Left lung (tissue), 4 donors: ENCODE measurements at regions not wholly inside any gene's neighbourhood (a gene's known extent, or its start where the extent isn't known, plus 50 kb on each side); places are given as distances from the start of the nearest gene placed in this dataset.
A peak's percentile ranks its signal among the peaks of the same experiment; 100 is the strongest.
"Not testable (repeated sequence)": the region's sequence is repeated elsewhere in the genome, so short reads cannot be mapped to it uniquely, and the experiment has no call there.

Source experiments
- ATAC-seq: fragments of 200-7000 bp; cut with Tn5 transposase; one replicate; pipeline ENCODE4 v1.9.1; 2020; ENCODE audit warnings: moderate library complexity
- DNase-seq, 4 donors: peaks; one replicate each; pipeline ENCODE4 v3.0.0-alpha.2; 2013 to 2020
- H3K27ac ChIP-seq, 2 donors: fragments of 200-600 bp; sonication (generic) in 1 of 2; one replicate each; pipeline versions ENCODE4 v1.5.0 to v1.8.0; 2020 to 2021
- H3K27me3 ChIP-seq, 2 donors: fragments of 200-600 bp; sonication (generic) in 1 of 2; one replicate each; pipeline versions ENCODE4 v1.5.0 to v1.8.0; 2020 to 2021
- H3K36me3 ChIP-seq, 2 donors: fragments of 200-600 bp; sonication (generic) in 1 of 2; one replicate each; pipeline versions ENCODE4 v1.5.0 to v1.8.0; 2020 to 2021
- H3K4me1 ChIP-seq, 2 donors: fragments of 200-600 bp; one replicate each; pipeline ENCODE4 v1.8.0; 2021
- H3K4me3 ChIP-seq, 2 donors: fragments of 200-600 bp; sonication (generic) in 1 of 2; one replicate each; pipeline versions ENCODE4 v1.5.0 to v1.8.0; 2020 to 2021; ENCODE audit warnings: mild to moderate bottlenecking in 1 of 2
- H3K9me3 ChIP-seq, 2 donors: fragments of 200-600 bp; sonication (generic) in 1 of 2; one replicate each; pipeline versions ENCODE4 v1.5.0 to v1.8.0; 2020 to 2021
- intact Hi-C, 2 donors: fragments of 100-400 bp; cut with DNase I; formaldehyde crosslinking; loops; one replicate each; pipeline versions ENCODE4 v1.11.2 to v1.14.2; 2022
- TF ChIP-seq, protein P1 (sequence below), 2 donors: fragments of 200-600 bp; sonication (generic) in 1 of 2; IDR thresholded peaks; one replicate each; pipeline versions ENCODE4 v1.5.0 to v1.8.0; 2021; ENCODE audit warnings: antibody characterized with exemption in 2 of 2
- donor health status: DM: no; HTN: yes; CAD: no.
- donor health status: DM: no; HTN: no; CAD: no.

DNA sequence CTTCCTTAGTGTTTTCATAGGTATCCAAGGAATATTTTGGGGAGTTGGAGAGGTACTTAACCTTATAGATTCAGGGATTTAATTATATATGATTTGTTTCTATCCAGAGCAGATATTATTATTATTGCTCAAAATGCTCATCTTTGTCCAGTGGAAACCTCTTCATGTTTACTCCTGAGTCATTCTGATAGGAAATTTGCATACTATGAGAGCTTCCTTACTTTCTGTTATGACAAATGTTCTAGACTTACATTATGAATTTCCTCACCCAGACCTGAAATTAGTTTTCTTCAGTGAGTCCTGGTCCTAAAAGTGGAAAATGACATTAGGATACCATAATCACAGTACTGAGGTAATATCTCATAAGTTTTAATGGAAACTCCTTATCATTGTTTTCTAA lies 57.5 kb upstream of the PLPPR5 start:
- Histone ChIP-seq H3K27ac (no peak overlapping the region), H3K4me3 (no peak overlapping the region), H3K9me3 (no peaks in the 10 kb centered on the region), H3K4me1 (no peaks in the 10 kb centered on the region), H3K36me3 (no peaks in the 10 kb centered on the region), H3K27me3 (no peaks in the 10 kb centered on the region)
- DNase-seq = no peak
- intact Hi-C loops = no loop called here
- no peak for ATAC-seq
- TF ChIP-seq, protein P1, sequence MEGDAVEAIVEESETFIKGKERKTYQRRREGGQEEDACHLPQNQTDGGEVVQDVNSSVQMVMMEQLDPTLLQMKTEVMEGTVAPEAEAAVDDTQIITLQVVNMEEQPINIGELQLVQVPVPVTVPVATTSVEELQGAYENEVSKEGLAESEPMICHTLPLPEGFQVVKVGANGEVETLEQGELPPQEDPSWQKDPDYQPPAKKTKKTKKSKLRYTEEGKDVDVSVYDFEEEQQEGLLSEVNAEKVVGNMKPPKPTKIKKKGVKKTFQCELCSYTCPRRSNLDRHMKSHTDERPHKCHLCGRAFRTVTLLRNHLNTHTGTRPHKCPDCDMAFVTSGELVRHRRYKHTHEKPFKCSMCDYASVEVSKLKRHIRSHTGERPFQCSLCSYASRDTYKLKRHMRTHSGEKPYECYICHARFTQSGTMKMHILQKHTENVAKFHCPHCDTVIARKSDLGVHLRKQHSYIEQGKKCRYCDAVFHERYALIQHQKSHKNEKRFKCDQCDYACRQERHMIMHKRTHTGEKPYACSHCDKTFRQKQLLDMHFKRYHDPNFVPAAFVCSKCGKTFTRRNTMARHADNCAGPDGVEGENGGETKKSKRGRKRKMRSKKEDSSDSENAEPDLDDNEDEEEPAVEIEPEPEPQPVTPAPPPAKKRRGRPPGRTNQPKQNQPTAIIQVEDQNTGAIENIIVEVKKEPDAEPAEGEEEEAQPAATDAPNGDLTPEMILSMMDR (IDR thresholded peaks at IDR 0.05) = no peak

DNA sequence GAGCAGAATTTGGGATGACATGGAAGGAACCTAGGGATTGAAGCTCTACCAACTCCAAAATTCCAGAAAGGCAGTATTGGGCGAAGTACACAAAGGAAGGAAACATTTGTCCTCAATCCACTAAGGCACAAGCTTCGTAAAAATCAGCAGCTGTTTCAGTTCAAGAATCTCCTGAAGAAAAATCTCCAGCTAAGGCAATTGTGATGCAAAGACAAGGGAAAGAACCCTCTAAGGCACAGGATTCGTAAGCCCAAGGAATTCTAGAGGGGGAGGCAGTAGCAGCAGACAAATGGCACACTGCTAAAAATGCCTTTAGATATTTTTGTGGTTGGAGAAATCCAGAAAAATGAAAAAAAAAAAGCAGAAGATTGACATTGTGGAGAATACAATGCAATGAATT lies 64.5 kb upstream of the PLPPR5 start:
- intact Hi-C loops = no loop called here
- Histone ChIP-seq H3K27me3 (no peaks in the 10 kb centered on the region), H3K36me3 (no peaks in the 10 kb centered on the region)

DNA sequence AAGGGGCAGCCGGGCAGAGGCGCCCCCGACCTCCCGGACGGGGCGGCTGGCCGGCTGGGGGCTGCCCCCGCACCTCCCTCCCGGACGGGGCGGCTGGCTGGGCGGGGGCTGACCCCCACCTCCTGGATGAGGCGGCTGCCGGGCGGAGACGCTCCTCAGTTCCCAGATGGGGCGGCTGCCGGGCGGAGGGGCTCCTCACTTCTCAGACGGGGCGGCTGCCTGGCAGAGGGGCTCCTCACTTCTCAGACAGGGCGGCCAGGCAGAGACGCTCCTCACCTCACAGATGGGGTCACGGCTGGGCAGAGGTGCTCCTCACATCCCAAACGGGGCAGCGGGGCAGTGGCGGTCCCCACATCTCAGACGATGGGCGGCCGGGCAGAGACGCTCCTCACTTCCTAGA lies 73.9 kb upstream of the PLPPR5 start:
- H3K4me3 ChIP-seq, ATAC-seq, H3K27ac ChIP-seq, H3K4me1 ChIP-seq, H3K9me3 ChIP-seq, H3K36me3 ChIP-seq, H3K27me3 ChIP-seq, intact Hi-C loops: not testable (repeated sequence)
- peak in 1 of 4 donors; percentile 51 for DNase-seq

More for the DNA sequence above, 64.5 kb upstream of the PLPPR5 start:
- ATAC-seq (no peak), DNase-seq (no peak)
- Histone ChIP-seq H3K4me1 (no peaks in the 10 kb centered on the region), H3K9me3 (no peaks in the 10 kb centered on the region), H3K4me3 (no peak overlapping the region), H3K27ac (no peak overlapping the region)
- TF ChIP-seq, protein P1 (IDR thresholded peaks at IDR 0.05) = no peak

DNA sequence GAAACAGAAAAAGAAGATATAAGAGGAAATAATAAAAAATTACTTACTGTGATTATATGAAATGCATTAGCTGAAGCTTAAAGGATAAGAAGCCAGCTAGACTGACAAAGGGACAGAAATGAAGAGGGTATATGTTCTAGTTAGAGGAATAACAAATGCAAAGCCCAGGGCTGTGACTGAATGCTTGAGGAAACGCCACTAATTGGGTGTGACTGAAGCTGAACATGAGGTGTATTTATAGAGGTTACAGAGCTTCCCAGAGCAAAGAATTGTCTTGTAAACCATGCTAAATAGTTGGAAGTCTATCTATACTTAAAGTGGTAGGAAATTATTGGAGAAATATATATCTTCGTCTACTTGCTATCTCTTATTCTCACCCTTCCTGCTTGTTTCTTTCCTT lies 77.7 kb upstream of the PLPPR5 start:
- no peaks in the 10 kb centered on the region for H3K27me3 ChIP-seq
- H3K4me3 ChIP-seq = no peak overlapping the region
- no peak for ATAC-seq
- DNase-seq = peak in 2 of 4 donors; percentile 41 to 63
- TF ChIP-seq, protein P1 (IDR thresholded peaks at IDR 0.05) = no peak
- intact Hi-C loops = no loop called here
- H3K27ac ChIP-seq = no peak overlapping the region
- no peaks in the 10 kb centered on the region for H3K4me1 ChIP-seq
- H3K36me3 ChIP-seq = no peaks in the 10 kb centered on the region
- H3K9me3 ChIP-seq = peaks cover 0 to 5% of the 10 kb centered on the region in 2 donors

DNA sequence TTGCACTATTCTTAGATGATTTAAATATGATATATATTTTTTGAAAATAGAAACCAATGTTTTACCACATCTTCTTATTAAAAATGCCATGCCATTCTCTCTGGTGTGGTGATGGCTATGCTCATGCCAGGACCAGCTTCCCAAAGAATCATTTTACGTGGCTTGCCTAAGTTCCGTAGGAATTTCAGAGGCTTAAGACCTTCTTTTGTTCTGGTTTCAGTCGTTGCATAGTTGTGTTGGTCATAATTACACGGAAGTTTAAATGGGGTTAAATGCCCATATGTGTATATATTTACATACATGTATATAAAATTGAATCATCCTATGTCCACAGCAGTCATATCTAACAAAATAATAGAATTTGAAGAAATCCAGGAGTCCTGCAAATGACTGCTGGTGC lies 78.7 kb upstream of the PLPPR5 start:
- Histone ChIP-seq H3K27me3 (no peaks in the 10 kb centered on the region), H3K27ac (no peak overlapping the region), H3K4me3 (no peak overlapping the region), H3K4me1 (no peaks in the 10 kb centered on the region), H3K9me3 (peaks cover 0 to 4% of the 10 kb centered on the region in 2 donors), H3K36me3 (no peaks in the 10 kb centered on the region)
- no peak for DNase-seq
- TF ChIP-seq, protein P1 (IDR thresholded peaks at IDR 0.05) = no peak
- ATAC-seq = no peak
- intact Hi-C loops = no loop called here

DNA sequence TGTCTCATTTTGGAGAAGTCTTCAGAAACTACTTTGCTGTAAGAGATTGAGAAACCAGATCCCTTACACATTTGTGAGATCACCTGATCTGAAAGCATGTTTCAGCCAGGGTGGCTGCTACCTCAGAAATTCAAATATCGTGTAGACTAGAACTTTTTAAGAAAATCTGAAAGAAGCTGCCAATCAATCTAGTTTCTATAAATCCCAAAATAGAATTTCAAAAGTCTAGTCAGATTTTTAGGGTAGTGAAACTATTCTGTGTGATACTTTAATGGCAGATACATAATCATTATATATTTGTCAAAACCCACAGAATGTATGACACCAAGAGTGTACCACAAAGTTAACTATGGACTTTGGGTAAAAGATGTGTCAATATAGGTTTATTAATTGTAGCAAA lies 79.9 kb upstream of the PLPPR5 start:
- no peak for ATAC-seq
- intact Hi-C loops = no loop called here
- Histone ChIP-seq H3K4me1 (no peaks in the 10 kb centered on the region), H3K9me3 (peaks cover 0 to 4% of the 10 kb centered on the region in 2 donors), H3K4me3 (no peak overlapping the region), H3K36me3 (no peaks in the 10 kb centered on the region), H3K27ac (no peak overlapping the region), H3K27me3 (no peaks in the 10 kb centered on the region)
- DNase-seq = no peak
- TF ChIP-seq, protein P1 (IDR thresholded peaks at IDR 0.05) = no peak
